ENCODE measurements at regions not wholly inside any gene's neighbourhood (a gene's known extent, or its start where the extent isn't known, plus 50 kb on each side); places are given as distances from the start of the nearest gene placed in this dataset.

- Histone ChIP-seq H3K4me3 (ENCODE audit: low read depth, low read length, poor library complexity, severe bottlenecking) (no peak overlapping the region), H3K27ac (ENCODE audit: low read depth, low read length, poor library complexity, severe bottlenecking) (no peak overlapping the region), H4K20me1 (ENCODE audit: insufficient read depth, low read length) (no peaks in the 10 kb centered on the region), H3K9me2 (ENCODE audit: low read depth, low read length) (no peaks in the 10 kb centered on the region), H3K79me2 (ENCODE audit: insufficient read depth, low read length) (no peaks in the 10 kb centered on the region), H3K36me3 (ENCODE audit: insufficient read depth, low read length) (no peaks in the 10 kb centered on the region), H3K4me2 (ENCODE audit: low read length) (no peak overlapping the region), H3K9me3 (ENCODE audit: low read length) (no peaks in the 10 kb centered on the region), H2AFZ (ENCODE audit: low read length) (no peak overlapping the region), H3K9ac (ENCODE audit: low read length) (no peak overlapping the region), H3K27me3 (ENCODE audit: insufficient read depth, low read length) (no peaks in the 10 kb centered on the region), H3K4me1 (ENCODE audit: insufficient read depth, low read length, severe bottlenecking) (no peaks in the 10 kb centered on the region), H3F3A (ENCODE audit: insufficient read depth, low read length) (no peaks in the 10 kb centered on the region)
- TF ChIP-seq EZH2 (IDR thresholded peaks at IDR 0.05; ENCODE audit: borderline replicate concordance, low read length) (no peak), CTCF (IDR thresholded peaks at IDR 0.05; ENCODE audit: low read length) (no peak)
These were observed 253.4 kb downstream of the TMX3 start for GRCh38 chr18:68461481-68462018.

- Histone ChIP-seq H3K27ac (ENCODE audit: low read depth, low read length, poor library complexity, severe bottlenecking) (no peak overlapping the region), H3K4me2 (ENCODE audit: low read length) (no peak overlapping the region), H2AFZ (ENCODE audit: low read length) (no peak overlapping the region), H3K27me3 (ENCODE audit: insufficient read depth, low read length) (no peaks in the 10 kb centered on the region), H3K79me2 (ENCODE audit: insufficient read depth, low read length) (no peaks in the 10 kb centered on the region), H3K9me2 (ENCODE audit: low read depth, low read length) (no peaks in the 10 kb centered on the region), H3K4me1 (ENCODE audit: insufficient read depth, low read length, severe bottlenecking) (no peaks in the 10 kb centered on the region), H3K9me3 (ENCODE audit: low read length) (no peaks in the 10 kb centered on the region), H3K4me3 (ENCODE audit: low read depth, low read length, poor library complexity, severe bottlenecking) (no peak overlapping the region), H3K36me3 (ENCODE audit: insufficient read depth, low read length) (no peaks in the 10 kb centered on the region), H3F3A (ENCODE audit: insufficient read depth, low read length) (no peaks in the 10 kb centered on the region), H4K20me1 (ENCODE audit: insufficient read depth, low read length) (no peaks in the 10 kb centered on the region), H3K9ac (ENCODE audit: low read length) (no peak overlapping the region)
- no peak for TF ChIP-seq CTCF (IDR thresholded peaks at IDR 0.05; ENCODE audit: low read length)
- TF ChIP-seq EZH2 (IDR thresholded peaks at IDR 0.05; ENCODE audit: borderline replicate concordance, low read length): no peak
These were observed 254.9 kb downstream of the TMX3 start for GRCh38 chr18:68459968-68460367.

GRCh38 chr18:68456985-68457384 is 257.9 kb downstream of the TMX3 start:
- Histone ChIP-seq H2AFZ (ENCODE audit: low read length) (no peak overlapping the region), H3F3A (ENCODE audit: insufficient read depth, low read length) (no peaks in the 10 kb centered on the region), H3K9me3 (ENCODE audit: low read length) (no peaks in the 10 kb centered on the region), H3K9me2 (ENCODE audit: low read depth, low read length) (no peaks in the 10 kb centered on the region), H3K9ac (ENCODE audit: low read length) (no peak overlapping the region), H3K79me2 (ENCODE audit: insufficient read depth, low read length) (no peaks in the 10 kb centered on the region), H3K4me3 (ENCODE audit: low read depth, low read length, poor library complexity, severe bottlenecking) (no peak overlapping the region), H3K4me1 (ENCODE audit: insufficient read depth, low read length, severe bottlenecking) (no peaks in the 10 kb centered on the region), H3K36me3 (ENCODE audit: insufficient read depth, low read length) (no peaks in the 10 kb centered on the region), H4K20me1 (ENCODE audit: insufficient read depth, low read length) (no peaks in the 10 kb centered on the region), H3K27ac (ENCODE audit: low read depth, low read length, poor library complexity, severe bottlenecking) (no peak overlapping the region), H3K4me2 (ENCODE audit: low read length) (no peak overlapping the region), H3K27me3 (ENCODE audit: insufficient read depth, low read length) (no peaks in the 10 kb centered on the region)
- TF ChIP-seq EZH2 (IDR thresholded peaks at IDR 0.05; ENCODE audit: borderline replicate concordance, low read length) (no peak), CTCF (IDR thresholded peaks at IDR 0.05; ENCODE audit: low read length) (no peak)

All from OCI-LY1 (cell line).